Body of pancreas (tissue), 4 donors: ENCODE measurements at regions not wholly inside any gene's neighbourhood (a gene's known extent, or its start where the extent isn't known, plus 50 kb on each side); places are given as distances from the start of the nearest gene placed in this dataset.
A peak's percentile ranks its signal among the peaks of the same experiment; 100 is the strongest.
"Not testable (repeated sequence)": the region's sequence is repeated elsewhere in the genome, so short reads cannot be mapped to it uniquely, and the experiment has no call there.

ENCODE experiments used
- ATAC-seq: fragments of 150-250 bp; one replicate; pipeline ENCODE4 v1.9.1; 2016
- DNase-seq, 4 donors: peaks; one replicate each; pipeline ENCODE4 v3.0.0-alpha.2; 2019
- H3K27ac ChIP-seq, 4 donors: fragments of 200-600 bp; sonication (generic); 1 replicate in 3 of 4; 2 replicates in 1 of 4; pipeline versions ENCODE4 v1.5.1 to v1.6.1; 2016 to 2019; ENCODE audit warnings: mild to moderate bottlenecking in 1 of 4, mixed read lengths in 1 of 4, moderate library complexity in 1 of 4
- H3K27me3 ChIP-seq, 2 donors: fragments of 200-600 bp; sonication (generic); one replicate each; pipeline ENCODE4 v1.6.0; 2016; ENCODE audit warnings: mild to moderate bottlenecking in 1 of 2
- H3K36me3 ChIP-seq, 2 donors: fragments of 200-600 bp; sonication (generic); replicated peaks in 1 of 2; 2 replicates each; pipeline ENCODE4 v1.5.1; 2016; ENCODE audit warnings: low read depth in 2 of 2; ENCODE audit not compliant: insufficient read depth in 1 of 2
- H3K4me1 ChIP-seq: fragments of 200-600 bp; sonication (generic); one replicate; pipeline ENCODE4 v1.6.0; 2016
- H3K4me3 ChIP-seq, 2 donors: fragments of 200-600 bp; sonication (generic); 1 replicate in 1 of 2; 2 replicates in 1 of 2; pipeline ENCODE4 v1.5.1; 2016 to 2019
- H3K9me3 ChIP-seq, 3 donors: fragments of 200-600 bp; sonication (generic); 1 replicate in 2 of 3; 2 replicates in 1 of 3; pipeline ENCODE4 v1.5.1; 2016
- CTCF ChIP-seq, 7 experiments: fragments of 450-650 bp in 4 of 7; fragments of 200-600 bp in 3 of 7; sonication (generic) in 3 of 7; IDR thresholded peaks; one replicate each; pipeline ENCODE4 v1.5.1; 2016 to 2019; ENCODE audit warnings: antibody characterized with exemption in 7 of 7
- POLR2A ChIP-seq, 3 donors: fragments of 450-650 bp; IDR thresholded peaks; one replicate each; pipeline ENCODE4 v1.6.1; 2016; ENCODE audit warnings: antibody characterized with exemption in 3 of 3, mild to moderate bottlenecking in 2 of 3
- WGBS, 2 donors: methylation state at CpG; one replicate each; pipeline ENCODE4 v1.1.5; 2017; 5-methylcytosine and 5-hydroxymethylcytosine counted together
- intact Hi-C: fragments of 100-400 bp; cut with DNase I; formaldehyde crosslinking; loops from one replicate; pipeline ENCODE4 v1.15.1; 2023

- H3K4me1 ChIP-seq, result peaks cover 11% of the 10 kb centered on the region
- no peak for ATAC-seq
- no peaks in the 10 kb centered on the region for H3K9me3 ChIP-seq
- intact Hi-C loops, result no loop called here
- H3K4me3 ChIP-seq, result no peak overlapping the region
- H3K27me3 ChIP-seq, result no peaks in the 10 kb centered on the region
- no peak for DNase-seq
- WGBS, 2 donors, result 59 to 64% methylated on average over 1 of the region's 1 CpG
- TF ChIP-seq CTCF (IDR thresholded peaks at IDR 0.05), result no peak
- TF ChIP-seq POLR2A (IDR thresholded peaks at IDR 0.05), result no peak
- H3K27ac ChIP-seq, result no peak overlapping the region
- no peaks in the 10 kb centered on the region for H3K36me3 ChIP-seq
These were observed 80.2 kb downstream of the ARRDC3 start for GRCh38 chr5:91302958-91303357.

GRCh38 chr5:91302305-91302704 is 80.8 kb downstream of the ARRDC3 start:
- DNase-seq (no peak), ATAC-seq (no peak)
- Histone ChIP-seq H3K4me1 (peaks cover 11% of the 10 kb centered on the region), H3K36me3 (no peaks in the 10 kb centered on the region), H3K27me3 (no peaks in the 10 kb centered on the region), H3K27ac (no peak overlapping the region), H3K4me3 (no peak overlapping the region), H3K9me3 (no peaks in the 10 kb centered on the region)
- no peak for TF ChIP-seq CTCF (IDR thresholded peaks at IDR 0.05)
- no peak for TF ChIP-seq POLR2A (IDR thresholded peaks at IDR 0.05)
- intact Hi-C loops, result no loop called here
- 71 to 86% methylated on average over 4 of the region's 4 CpGs for WGBS, 2 donors

GRCh38 chr5:91301106-91301846 is 81.8 kb downstream of the ARRDC3 start:
- no peaks in the 10 kb centered on the region for H3K27me3 ChIP-seq
- TF ChIP-seq POLR2A (IDR thresholded peaks at IDR 0.05), result no peak
- TF ChIP-seq CTCF (IDR thresholded peaks at IDR 0.05), result no peak
- intact Hi-C loops, result no loop called here
- 86 to 89% methylated on average over 5 of the region's 5 CpGs for WGBS, 2 donors
- DNase-seq (no peak), ATAC-seq (no peak)
- H3K4me1 ChIP-seq, result peaks cover 5% of the 10 kb centered on the region
- H3K27ac ChIP-seq, result peak overlapping the region in 1 of 4 donors; percentile 10
- no peaks in the 10 kb centered on the region for H3K9me3 ChIP-seq
- H3K36me3 ChIP-seq, result no peaks in the 10 kb centered on the region
- no peak overlapping the region for H3K4me3 ChIP-seq

- Histone ChIP-seq H3K27ac (no peak overlapping the region), H3K4me1 (no peaks in the 10 kb centered on the region), H3K4me3 (no peak overlapping the region), H3K36me3 (no peaks in the 10 kb centered on the region), H3K27me3 (no peaks in the 10 kb centered on the region), H3K9me3 (no peaks in the 10 kb centered on the region)
- WGBS, 2 donors, result 85 to 90% methylated on average over 2 of the region's 2 CpGs
- DNase-seq, result no peak
- TF ChIP-seq POLR2A (IDR thresholded peaks at IDR 0.05) (no peak), CTCF (IDR thresholded peaks at IDR 0.05) (no peak)
- intact Hi-C loops, result no loop called here
- ATAC-seq, result no peak
These were observed 85.1 kb downstream of the ARRDC3 start for GRCh38 chr5:91297994-91298393.

GRCh38 chr5:91296674-91297143 is 86.4 kb downstream of the ARRDC3 start:
- Histone ChIP-seq H3K4me3 (no peak overlapping the region), H3K9me3 (no peaks in the 10 kb centered on the region), H3K27me3 (no peaks in the 10 kb centered on the region), H3K4me1 (no peaks in the 10 kb centered on the region), H3K36me3 (no peaks in the 10 kb centered on the region), H3K27ac (no peak overlapping the region)
- WGBS, 2 donors, result 83 to 90% methylated on average over 2 of the region's 2 CpGs
- TF ChIP-seq CTCF (IDR thresholded peaks at IDR 0.05) (no peak), POLR2A (IDR thresholded peaks at IDR 0.05) (no peak)
- DNase-seq (peak in 1 of 4 donors; percentile 17), ATAC-seq (peak; percentile 40)
- intact Hi-C loops, result no loop called here

GRCh38 chr5:91296102-91296501 is 87.0 kb downstream of the ARRDC3 start:
- H3K27ac ChIP-seq, H3K4me1 ChIP-seq, H3K27me3 ChIP-seq, H3K9me3 ChIP-seq, DNase-seq, H3K4me3 ChIP-seq, intact Hi-C loops, H3K36me3 ChIP-seq, ATAC-seq: not testable (repeated sequence)
- 93 to 94% methylated on average over 9 of the region's 9 CpGs for WGBS, 2 donors
